ENCODE measurements at regions not wholly inside any gene's neighbourhood (a gene's known extent, or its start where the extent isn't known, plus 50 kb on each side); places are given as distances from the start of the nearest gene placed in this dataset.

DNA sequence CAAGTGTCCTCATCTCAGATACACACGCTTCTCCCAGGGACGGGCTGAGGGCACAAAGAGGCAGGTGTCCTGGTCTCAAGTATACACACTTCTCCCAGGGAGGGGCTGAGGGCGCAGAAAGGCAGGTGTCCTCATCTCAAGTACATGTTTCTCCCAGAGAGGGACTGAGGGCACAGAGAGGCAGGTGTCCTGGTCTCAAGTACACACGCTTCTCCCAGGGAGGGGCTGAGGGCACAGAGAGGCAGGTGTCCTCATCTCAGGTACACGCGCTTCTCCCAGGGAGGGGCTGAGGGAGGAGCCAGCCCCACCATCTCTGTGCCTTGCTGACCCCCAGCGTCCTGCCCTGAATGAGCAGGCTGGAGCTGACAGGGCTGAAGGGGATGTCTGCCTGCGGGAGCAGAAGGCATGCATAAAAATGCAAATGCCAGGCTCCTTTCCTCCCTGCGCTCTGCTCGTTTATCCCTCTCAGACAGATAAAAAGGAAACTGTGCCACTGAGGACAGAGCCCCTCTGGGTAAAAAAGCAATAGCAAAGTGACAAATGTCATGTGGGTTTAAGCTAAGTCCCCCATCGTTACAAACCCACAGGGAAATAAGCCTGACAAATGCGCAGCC is 96.1 kb upstream of the UQCRFS1 start:
- TF ChIP-seq, protein P1, sequence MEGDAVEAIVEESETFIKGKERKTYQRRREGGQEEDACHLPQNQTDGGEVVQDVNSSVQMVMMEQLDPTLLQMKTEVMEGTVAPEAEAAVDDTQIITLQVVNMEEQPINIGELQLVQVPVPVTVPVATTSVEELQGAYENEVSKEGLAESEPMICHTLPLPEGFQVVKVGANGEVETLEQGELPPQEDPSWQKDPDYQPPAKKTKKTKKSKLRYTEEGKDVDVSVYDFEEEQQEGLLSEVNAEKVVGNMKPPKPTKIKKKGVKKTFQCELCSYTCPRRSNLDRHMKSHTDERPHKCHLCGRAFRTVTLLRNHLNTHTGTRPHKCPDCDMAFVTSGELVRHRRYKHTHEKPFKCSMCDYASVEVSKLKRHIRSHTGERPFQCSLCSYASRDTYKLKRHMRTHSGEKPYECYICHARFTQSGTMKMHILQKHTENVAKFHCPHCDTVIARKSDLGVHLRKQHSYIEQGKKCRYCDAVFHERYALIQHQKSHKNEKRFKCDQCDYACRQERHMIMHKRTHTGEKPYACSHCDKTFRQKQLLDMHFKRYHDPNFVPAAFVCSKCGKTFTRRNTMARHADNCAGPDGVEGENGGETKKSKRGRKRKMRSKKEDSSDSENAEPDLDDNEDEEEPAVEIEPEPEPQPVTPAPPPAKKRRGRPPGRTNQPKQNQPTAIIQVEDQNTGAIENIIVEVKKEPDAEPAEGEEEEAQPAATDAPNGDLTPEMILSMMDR (IDR thresholded peaks at IDR 0.05; ENCODE audit: borderline replicate concordance, insufficient read depth, low read depth, low read length) = no peak
- no peak overlapping the region for H3K4me3 ChIP-seq (ENCODE audit: low read depth, low read length)

DNA sequence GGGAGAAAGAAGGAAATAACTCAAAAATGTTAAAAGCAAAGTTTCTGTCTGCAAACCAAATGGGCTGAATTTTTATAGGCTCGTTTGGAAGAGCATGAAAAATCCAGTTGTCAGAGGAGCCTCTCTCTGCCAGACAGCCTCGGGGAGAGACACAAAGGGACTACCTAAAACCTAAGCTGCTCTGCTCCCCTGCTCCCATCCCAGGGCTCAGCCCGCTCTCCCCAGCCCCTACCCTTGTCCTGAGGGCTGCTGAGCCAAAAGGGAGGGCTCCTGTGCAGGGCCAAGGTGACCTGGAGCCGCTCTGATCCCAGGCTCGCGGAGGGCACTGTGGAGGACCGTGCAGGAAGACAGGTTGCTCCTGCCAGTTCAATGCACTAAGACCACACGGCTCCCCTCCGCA is 96.7 kb upstream of the UQCRFS1 start:
- no peak overlapping the region for H3K4me3 ChIP-seq (ENCODE audit: low read depth, low read length)
- TF ChIP-seq, protein P1 (IDR thresholded peaks at IDR 0.05; ENCODE audit: borderline replicate concordance, insufficient read depth, low read depth, low read length) = no peak

DNA sequence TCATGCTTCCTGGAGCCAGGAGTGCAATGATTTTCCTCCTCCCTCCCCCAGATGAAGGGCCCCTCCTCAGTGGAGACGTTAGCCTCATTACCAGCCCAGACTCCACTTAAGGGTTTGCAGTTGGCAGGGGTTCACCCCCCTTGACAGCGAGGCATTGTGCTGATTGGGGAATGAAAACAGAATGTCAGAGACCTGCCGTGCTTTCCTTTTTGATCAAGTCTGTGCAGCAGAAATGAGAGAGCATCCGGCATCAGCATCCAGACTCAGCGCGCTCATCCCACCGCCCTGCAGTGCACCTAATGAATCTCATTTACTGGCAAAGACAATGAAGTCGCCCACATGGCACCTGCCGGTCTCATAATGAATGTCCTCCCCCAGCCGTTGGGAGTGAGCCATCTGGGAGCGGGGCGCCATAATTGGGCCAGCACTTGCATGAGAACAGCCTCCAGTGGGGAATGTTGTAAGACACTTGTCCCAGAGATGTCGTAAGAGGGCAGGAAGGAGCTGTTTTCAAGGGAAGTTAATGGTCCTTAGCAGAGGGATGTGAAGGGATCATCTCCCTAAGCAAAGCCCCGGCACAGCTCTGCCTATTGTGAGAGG is 98.3 kb upstream of the UQCRFS1 start:
- H3K4me3 ChIP-seq (ENCODE audit: low read depth, low read length) = no peak overlapping the region
- TF ChIP-seq, protein P1 (IDR thresholded peaks at IDR 0.05; ENCODE audit: borderline replicate concordance, insufficient read depth, low read depth, low read length) = no peak

DNA sequence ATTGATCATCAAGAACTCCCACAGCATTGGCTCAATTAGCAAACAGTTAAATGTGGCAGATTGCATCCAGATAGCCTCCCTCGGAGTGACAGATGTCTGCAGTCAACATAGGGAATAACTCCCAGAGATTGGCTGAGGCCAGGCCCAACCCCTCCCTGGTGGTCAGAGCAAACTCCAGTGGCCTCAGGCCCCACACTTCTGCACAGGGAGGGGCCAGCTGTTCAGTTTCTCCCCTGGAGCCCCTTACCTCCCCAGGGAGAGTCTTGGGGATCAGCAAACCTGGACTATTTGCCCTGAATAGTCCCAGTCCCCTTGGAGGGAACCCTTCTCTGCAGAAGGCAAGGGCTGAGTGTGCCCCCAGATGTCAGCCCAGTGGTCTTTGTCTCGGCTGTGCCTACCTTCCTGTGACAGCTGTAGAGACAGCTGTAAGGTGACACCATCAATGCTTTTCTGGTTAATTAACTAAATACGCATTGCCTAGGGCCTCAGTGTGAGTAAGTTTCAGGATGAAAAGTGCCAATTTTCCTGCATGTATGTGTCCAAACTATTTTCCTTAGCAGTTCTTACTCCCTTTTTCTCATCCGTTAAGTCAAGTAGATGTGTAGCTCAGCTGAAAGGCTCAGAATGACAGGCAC is 102.7 kb upstream of the UQCRFS1 start:
- no peak overlapping the region for H3K4me3 ChIP-seq (ENCODE audit: low read depth, low read length)
- TF ChIP-seq, protein P1 (IDR thresholded peaks at IDR 0.05; ENCODE audit: borderline replicate concordance, insufficient read depth, low read depth, low read length) = no peak

DNA sequence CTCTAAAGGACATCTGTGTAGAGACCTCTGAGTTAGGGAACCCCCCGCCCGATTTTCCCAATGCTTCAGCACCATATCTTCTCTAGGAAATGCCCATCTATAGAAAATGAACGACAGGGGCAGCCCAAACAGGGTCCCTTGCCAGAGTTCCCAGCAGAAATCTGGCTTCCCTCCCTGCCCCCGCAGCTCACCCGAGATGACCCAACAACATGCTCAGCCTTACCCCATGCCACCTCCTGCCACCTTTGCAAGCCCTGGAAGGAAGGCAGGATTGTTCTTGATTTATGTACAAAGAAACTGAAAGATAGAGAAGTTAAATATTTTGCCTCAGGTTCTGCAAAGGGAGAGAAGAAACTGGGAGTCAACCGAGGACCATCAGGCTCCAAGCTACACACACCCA is 105.6 kb upstream of the UQCRFS1 start:
- TF ChIP-seq, protein P1 (IDR thresholded peaks at IDR 0.05; ENCODE audit: borderline replicate concordance, insufficient read depth, low read depth, low read length) = no peak
- no peak overlapping the region for H3K4me3 ChIP-seq (ENCODE audit: low read depth, low read length)

DNA sequence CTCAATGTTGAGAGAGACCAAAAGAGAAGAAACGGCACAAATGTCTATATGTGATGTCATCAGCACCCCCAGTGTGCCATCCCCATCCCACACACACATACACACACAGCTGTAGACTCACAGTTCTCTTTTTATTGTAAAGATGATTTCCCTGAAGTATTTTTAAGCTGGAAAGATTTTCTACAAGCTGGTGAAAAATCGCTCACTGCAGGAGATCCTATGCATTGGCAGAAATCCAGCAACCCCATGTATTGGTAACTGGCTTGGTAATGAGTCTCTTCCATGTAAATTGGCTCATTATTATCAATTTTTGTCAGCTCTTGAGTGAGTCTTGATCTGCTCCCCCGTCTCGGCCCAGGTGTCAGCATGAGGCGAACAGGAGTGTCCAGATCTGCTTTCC is 107.1 kb upstream of the UQCRFS1 start:
- TF ChIP-seq, protein P1 (IDR thresholded peaks at IDR 0.05; ENCODE audit: borderline replicate concordance, insufficient read depth, low read depth, low read length) = no peak

DNA sequence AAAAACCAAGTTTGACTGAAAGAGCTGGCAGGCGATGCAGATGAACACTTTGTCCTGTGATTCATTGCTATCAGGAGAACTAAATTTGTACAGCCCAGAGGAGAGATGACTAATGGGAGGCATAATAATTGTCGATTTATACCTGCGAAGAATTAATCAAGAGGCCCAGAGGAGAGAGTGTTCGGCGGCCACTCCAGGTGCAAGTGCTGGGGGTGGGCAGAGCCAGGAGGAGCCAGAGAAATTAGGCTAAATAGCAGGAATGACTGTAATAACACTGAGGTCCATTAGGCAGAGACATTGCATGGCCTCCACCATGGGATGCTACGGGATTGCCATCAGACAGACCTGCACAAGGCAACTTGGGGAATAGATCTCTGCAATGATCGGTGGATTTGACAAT is 107.7 kb upstream of the UQCRFS1 start:
- H3K4me3 ChIP-seq (ENCODE audit: low read depth, low read length) = no peak overlapping the region
- TF ChIP-seq, protein P1 (IDR thresholded peaks at IDR 0.05; ENCODE audit: borderline replicate concordance, insufficient read depth, low read depth, low read length) = no peak

More for the DNA sequence above, 107.1 kb upstream of the UQCRFS1 start:
- no peak overlapping the region for H3K4me3 ChIP-seq (ENCODE audit: low read depth, low read length)
